HG03108 (cell line): ENCODE measurements at regions not wholly inside any gene's neighbourhood (a gene's known extent, or its start where the extent isn't known, plus 50 kb on each side); places are given as distances from the start of the nearest gene placed in this dataset.
"Not testable (repeated sequence)": the region's sequence is repeated elsewhere in the genome, so short reads cannot be mapped to it uniquely, and the experiment has no call there.

ENCODE experiments used
- ATAC-seq: cut with Tn5 transposase; IDR thresholded peaks from one replicate; pipeline ENCODE4 v1.9.1; 2021; ENCODE audit warnings: moderate library complexity; ENCODE audit not compliant: unreplicated experiment

DNA sequence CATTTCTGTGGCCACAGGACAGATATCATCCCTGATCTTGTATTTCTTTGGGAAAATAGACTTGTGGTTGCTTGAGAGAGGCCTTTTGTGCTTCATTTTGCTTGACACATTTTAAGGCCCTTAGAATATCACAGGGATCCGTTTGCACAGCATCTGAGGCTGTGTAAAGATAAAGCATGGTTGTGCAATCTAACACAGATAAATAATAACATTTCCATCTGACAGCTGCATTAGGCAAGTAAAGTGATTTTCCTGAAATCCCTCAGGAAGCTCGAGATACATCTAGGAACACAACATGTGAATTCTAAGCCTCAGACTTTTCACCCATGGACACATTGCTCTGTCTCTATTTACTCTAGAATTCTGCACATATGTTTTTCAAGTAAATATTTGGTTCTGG is 212.8 kb upstream of the ADAMTSL1 start:
- no peak for ATAC-seq

DNA sequence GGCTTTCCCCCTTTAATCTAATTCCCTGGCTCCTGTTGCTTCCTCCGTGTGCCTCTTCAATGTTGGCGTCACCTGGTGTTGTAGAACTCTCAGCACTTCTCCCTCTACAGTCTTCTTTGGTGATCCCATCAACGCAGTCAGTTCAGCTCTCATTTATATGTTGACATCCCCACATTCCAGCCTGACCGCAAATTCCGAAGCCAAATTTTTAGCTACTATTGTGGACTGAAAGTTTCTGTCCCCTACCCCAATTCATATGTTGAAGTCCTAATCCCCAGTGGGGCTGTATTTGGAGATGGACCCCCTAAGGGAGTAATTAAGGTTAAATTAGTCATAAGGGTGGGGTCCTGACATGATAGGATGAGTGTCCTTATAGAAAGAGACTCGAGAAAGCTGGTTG is 210.6 kb upstream of the ADAMTSL1 start:
- no peak for ATAC-seq

DNA sequence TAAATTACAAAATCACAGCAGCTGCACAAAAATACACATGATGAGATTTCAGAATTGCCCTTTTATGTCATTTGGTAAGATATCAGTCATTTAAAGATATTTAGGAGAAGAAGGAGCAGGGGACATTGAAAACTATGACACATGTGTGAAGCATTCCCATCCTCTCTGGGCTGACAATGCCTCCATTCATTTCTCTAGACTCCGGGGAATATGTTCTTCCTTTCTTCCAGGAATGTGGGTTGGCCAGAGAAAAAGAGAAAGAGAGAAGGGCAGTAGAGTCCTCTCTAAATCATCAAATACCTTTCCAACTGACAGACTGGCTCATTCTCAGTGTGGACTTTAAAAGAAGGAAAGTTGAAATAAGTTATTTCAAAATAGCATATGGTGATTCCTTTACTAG is 205.6 kb upstream of the ADAMTSL1 start:
- no peak for ATAC-seq

DNA sequence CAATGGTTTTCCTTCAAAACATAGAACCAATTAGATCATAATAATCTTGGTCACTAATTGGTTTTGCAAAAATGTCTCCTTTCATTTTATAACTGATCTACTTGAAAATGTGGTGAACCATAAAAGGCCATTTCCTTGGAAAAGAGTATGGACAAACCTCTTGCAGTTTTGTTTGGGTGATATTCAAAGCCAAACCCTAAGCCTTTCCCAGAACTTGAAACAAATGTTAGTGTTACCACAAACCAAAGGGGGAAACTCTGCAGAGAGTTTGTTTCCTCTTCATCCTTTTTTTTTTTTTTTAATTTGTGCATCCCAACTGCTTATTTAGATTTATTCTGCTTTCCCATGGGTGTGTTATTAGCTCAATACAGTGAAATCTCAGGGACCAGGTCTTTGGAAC is 204.4 kb upstream of the ADAMTSL1 start:
- no peak for ATAC-seq

DNA sequence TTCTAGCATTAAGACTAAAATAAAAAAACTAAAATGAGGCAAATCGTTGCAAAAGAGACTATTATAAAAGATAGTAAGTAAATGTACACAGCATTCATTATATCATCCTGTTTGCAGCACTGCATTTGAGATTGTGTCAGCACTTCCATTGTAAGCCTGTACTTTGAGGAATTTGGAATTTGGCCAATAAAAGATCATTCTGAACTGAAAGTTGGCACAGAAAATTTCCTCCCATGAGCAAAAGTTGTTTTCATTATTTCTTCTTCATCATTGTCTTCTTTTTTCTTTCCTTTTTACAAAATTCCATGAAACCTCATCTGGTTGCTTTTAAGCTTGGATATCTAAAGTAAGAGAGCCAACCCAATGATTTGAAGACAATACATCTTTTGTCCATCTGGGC is 199.3 kb upstream of the ADAMTSL1 start:
- no peak for ATAC-seq

DNA sequence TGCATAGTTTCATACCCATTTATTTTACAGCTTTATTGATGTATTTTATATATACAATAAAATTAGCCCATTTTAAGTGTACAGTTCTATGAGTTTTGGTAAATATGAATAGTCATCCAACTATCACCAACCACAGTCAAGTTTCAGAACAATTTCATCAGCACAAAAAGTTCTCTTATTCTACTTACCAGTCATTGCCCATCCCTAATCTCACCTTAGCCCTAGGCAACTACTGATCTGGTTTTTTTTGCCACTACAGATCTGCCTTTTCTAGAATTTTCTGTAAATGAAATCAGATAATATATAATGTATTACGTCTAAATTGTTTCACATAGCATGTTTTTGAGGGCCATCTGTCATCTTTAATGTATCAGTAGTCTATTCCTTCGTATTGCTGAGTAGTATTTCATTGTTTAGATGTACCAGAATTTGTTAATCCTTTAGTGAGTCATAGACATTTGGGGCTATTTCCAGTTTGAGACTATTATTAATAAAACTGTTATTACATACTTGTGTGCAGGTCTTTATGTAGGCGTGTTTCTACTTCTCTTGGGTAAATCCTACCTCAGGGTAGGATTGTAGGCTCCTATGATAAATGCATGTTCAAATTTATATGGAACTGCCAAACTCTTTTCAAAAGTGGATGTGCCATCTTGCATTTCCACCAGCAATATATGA is 198.5 kb upstream of the ADAMTSL1 start:
- no peak for ATAC-seq

DNA sequence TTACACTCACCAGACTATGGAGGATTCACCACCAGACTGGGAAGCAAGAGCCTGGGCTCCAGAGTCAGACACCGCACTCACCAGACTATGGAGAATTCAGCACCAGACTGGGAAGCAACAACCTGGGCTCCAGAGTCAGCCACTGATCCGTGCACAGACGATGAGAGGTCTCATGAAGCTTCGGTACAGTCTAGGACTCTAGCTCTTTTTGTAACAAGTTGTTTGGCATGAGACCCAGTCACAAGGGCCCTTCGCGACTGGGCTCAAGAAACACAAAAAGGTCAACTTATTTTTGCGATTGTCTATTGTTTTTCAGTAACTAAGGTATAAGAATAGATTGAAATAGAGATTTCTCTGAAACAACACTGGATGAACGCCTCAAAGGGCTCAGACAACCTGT is 192.7 kb upstream of the ADAMTSL1 start:
- ATAC-seq, result no peak

DNA sequence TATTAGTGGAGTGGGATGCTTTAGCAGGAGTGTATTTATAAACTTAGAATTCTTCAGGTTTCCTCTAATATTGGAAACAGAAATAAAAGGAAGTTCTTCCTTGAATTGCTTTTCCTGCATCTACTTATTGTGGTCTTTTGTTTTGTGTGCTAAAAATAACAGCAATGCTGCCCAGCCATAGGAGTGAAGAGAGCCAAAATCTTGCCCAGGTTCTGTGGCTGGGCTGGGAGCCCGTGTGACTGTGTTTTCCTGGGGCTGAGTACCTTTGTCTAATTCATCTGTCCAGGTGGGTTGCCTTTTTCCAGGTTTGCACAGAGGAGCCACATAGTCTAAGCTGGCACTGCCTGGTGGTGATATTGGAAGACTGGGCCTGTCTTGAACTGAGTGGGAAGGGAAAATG is 179.7 kb upstream of the ADAMTSL1 start:
- ATAC-seq, result no peak

DNA sequence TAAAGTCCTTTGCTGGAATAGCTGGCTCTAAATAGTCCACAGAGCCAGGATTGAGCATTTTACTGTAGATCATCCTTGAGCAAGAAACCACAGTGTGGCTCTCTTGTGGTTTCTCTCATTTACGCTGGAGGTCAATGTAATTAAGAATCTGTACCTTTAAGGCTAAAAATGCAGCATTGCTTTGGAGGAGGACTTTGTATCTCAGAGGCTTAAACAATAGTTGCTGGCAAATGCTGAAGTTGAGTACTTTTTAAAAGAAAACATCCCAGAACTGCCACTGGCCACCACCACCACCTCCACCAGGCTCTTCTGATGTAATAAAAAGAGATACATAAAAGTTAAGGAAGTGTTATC is 177.3 kb upstream of the ADAMTSL1 start:
- no peak for ATAC-seq

DNA sequence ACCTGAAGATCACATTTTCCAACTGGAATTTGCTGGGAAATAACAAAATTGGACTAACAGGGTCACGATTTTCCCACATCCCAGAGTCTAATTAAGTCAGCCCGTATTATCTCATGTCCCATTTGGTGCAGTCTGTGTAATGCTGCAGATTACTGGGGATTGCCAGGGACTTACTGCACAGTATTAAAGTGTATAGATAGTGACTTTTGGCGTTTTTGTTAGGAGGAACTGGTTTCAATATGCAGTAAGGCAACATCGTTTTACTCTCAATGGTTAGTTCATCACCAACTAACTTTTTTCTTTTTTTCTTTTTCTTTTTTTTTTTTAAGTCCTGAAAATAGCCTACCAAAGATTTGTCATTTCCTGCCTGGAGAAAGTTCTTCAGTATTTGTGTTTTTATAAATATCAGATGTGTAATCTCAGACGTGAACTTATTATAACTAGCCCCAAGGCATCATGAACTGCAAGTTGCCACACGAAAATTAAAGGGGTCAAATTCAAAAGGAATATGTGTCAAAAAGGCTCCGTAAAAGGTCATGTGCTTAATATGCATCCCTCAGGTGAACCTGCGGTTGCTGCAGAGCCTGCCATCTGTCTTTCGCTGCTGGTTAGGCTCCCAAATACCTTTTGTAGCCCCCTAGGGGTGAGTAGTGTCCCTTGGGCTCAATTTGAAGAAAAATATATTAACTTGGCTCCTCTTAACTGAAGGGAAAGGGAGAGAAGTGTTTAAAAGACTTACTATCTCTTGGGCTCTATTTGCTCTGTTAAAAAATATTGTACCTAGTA is 176.7 kb upstream of the ADAMTSL1 start:
- no peak for ATAC-seq

DNA sequence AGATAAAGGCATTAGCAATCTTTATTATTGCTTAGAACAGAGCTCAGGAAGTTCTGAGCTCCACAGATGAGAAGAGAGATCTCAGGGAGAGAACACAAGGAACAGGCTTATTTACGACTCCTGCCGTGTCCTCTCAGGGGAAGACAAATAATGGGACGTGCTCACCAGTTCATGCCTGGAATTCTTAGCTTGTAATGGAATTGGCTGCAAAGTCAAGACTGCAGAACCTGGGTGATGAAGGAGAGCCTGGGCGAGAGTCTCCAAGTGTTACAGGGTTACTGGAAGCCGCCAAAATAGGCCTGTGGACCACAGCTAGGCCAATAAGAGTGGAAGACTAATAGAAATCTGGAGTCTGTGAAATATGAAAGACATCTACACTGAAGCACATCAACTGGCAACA is 174.5 kb upstream of the ADAMTSL1 start:
- no peak for ATAC-seq

DNA sequence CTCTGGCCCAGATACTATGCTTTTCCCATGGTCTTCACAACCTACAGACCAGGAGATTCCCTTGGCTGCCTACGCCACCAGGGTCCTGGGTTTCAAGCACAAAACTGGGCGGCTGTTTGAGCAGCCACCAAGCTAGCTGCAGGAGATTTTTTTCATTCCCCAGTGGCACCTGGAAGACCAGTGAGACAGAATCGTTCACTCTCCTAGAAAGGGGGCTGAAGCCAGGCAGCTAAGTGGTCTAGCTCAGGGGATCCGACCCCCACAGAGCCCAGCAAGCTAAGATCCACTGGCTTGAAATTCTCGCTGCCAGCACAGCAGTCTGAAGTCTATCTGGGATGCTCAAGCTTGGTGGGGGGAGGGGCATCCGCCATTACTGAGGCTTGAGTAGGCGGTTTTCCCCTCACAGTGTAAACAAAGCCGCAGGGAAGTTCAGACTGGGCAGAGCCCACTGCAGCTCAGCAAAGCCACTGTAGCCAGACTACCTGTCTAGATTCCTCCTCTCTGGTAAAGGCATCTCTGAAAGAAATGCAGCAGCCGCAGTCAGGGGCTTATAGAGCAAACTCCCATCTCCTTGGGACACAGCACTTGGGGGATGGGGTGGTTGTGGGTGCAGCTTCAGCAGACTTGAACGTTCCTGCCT is 168.7 kb upstream of the ADAMTSL1 start:
- not testable (repeated sequence) for ATAC-seq

DNA sequence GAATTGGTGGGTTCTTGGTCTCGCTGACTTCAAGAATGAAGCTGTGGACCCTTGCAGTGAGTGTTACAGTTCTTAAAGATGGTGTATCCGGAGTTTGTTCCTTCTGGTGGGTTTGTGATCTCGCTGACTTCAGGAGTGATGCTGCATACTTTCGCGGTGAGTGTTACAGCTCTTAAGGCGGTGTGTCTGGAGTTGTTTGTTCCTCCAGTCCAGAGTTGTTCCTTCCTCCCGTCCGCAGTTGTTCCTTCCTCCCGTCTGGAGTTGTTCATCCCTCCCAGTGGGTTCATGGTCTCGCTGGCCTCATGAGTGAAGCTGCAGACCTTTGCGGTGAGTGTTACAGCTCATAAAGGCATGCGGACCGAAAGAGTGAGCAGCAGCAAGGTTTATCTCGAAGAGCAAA is 159.6 kb upstream of the ADAMTSL1 start:
- no peak for ATAC-seq

DNA sequence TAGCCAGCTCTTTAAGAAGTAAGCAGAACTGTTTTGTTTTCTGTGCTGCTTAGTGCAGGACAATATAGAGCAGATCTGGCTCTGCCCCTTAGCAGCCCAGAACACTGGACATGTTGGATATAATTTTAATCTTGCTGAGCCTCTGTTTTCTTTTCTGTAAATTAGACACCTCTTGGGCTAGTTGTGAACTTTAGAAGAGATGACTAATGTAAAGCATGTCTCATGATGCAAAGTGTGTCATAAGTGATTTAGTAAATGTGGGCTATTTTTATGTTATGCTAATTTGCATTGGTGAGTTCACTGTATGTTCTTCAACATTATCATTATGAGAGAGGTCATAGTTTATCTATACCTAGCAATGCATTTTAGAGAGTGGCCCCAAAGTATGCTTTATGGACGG is 156.1 kb upstream of the ADAMTSL1 start:
- no peak for ATAC-seq

DNA sequence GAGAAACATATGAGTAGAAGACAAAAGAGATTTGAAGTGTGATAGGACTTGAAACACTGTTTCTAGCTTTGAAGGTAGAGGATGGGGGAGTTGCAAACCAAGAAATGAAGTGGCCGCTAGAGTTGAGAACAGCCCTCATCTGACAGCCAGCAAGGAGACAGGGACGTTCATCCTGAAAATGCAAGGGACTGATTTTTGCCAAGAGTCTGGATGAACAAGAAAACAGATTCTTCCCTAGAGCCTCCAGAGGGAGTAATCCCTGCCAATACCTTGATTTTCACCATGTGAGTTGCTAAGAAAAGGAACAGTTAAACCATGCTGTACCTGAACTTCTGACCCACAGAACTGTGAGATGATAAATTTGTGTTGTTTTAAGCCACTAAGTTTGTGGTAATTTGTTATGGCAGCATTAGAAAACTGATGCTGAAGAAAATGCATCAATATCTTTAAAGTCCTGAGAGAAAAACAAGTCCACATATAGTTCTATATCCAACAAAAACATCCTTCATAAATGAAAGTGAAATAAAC is 154.0 kb upstream of the ADAMTSL1 start:
- ATAC-seq, result no peak

DNA sequence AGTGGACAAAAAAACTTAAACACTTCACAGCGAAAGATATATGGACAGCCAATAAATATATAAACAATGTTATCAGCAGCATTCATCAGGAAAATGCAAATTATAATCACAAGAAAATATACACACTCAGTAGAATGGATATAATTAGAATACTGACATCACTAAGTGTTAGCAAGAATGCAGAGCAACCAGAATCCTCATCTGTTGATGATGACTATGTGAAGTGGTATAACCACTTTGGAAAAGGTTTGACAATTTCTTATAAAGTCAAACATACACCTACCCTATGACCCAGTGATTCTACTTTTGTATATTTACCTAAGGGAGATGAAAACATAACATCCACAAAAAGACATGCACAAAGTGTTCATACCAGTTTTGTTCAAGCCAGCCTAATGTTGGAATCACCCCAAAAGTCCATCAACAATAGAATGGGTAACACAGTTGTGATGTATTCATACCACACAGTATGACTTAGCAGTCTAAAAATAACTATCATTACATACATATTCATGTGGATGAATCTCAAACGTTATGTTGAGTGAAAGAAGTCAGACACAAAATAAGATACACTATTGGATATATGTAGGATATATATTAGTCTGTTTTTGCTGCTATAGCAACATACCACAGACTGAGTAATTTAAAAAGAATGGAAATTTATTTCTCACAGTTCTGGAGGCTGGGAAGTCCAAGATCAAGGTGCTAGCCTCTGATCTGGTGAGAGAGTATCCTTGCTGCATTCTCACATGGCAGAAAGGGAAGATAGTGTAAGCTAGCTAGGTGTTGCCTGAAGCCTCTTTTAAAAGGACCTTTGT is 148.8 kb upstream of the ADAMTSL1 start:
- no peak for ATAC-seq

DNA sequence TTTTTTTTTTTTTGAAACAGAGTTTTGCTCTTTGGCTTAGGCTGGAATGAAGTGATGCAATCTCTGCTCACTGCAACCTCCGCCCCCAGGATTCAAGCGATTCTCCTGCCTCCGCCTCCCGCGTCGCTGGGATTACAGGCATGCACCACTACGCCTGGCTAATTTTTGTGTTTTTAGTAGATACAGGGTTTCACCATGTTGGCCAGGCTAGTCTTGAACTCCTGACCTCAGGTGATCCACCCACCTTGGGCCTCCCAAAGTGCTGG is 148.3 kb upstream of the ADAMTSL1 start:
- not testable (repeated sequence) for ATAC-seq

DNA sequence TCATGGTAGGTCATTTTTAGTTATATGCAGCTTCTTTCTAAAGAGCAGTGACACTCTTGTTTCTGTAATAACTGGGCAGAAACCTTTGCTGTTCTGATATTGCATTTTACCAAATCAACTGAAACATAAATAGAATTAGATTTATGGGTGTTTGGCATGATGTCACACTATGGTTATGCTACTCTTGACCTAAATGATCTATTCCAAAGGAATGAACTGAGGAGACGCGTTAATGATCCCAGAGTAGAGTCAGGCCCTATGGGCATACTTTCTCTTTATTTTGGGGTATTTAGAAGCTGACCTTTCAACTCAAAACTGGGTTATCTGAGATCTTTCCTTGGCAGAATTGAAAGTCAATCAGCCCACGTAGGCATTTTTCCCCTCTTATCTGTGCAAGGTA is 146.8 kb upstream of the ADAMTSL1 start:
- no peak for ATAC-seq

DNA sequence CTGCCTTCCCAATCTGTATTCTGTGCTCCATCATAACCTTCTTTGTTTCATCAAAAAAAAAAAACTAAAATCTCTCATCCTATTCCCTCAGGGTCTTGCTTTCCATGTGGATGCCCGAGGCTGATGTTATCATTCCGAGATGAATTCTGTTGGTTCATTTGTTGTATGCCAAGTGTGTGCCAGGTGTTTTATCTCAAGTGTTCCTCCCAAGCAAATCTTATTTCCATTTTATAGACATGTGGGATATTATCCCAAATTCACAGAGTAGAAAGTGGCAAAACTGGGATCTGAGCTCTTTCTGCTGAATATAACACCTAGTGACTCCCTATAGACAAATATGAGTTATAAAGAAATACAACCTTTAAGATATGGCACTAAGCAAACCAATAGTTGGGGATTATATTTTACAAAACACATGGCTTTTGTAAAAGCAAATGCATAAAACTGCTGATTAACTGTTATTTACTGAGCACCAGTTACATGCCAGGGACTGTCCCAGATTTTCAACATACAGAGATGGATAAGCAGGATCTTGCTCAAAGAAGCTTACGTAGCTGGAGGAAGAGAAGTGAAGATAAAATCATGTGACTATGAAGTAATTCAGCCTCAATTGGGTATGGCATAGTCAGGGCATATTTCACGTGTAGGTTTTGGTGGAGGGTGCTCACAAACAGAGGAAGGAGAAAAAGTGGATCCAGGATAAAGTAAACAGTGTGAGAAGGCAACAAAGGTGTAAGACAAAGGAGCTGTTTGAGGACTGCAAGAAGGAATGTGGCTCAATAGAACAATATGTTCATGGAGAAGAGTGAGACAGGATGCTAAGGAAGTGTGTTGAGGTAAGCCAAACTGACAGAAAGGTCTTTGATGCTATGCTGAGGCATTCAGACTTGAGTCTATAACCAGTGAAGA is 143.3 kb upstream of the ADAMTSL1 start:
- ATAC-seq, result no peak

DNA sequence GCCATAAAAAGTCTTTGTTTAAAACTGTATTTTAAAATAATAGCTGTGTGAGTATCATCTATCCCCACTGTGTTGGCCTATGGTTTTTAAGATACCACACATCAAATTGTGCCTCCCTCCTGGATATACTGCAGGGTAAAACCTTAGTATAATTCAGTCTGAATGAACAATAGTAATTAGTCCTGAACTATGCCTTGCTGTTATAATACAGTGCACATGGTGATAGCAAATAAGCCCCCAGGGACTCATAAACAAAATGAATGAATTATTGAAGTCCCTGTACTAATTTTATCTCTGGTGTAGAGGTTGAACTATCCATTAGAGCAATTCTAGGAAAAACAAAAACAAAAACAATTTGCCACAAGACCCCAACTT is 142.7 kb upstream of the ADAMTSL1 start:
- ATAC-seq, result no peak

DNA sequence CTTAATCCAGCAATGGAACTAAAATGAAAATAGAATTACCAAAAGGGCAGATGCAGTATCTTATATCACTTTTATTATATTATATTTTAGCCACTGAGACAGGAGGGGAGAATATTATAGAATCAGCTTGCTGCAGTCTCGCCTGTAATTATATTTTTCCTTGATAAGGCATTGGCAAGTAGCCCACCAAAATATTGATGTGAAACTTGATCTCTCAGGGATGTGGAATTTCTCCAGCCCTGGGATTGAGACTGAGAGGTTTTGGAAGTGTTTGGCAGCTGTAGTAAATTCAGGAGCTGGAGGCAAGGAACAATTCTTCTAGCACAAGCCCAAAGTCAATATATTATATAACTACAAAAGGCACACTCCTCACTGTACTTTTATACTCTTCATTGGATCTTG is 142.1 kb upstream of the ADAMTSL1 start:
- ATAC-seq, result no peak
